ENCODE measurements at regions not wholly inside any gene's neighbourhood (a gene's known extent, or its start where the extent isn't known, plus 50 kb on each side); places are given as distances from the start of the nearest gene placed in this dataset.

GRCh38 chr2:238972146-238972445, 124.2 kb downstream of the TWIST2 start:
- TF ChIP-seq, protein P1, sequence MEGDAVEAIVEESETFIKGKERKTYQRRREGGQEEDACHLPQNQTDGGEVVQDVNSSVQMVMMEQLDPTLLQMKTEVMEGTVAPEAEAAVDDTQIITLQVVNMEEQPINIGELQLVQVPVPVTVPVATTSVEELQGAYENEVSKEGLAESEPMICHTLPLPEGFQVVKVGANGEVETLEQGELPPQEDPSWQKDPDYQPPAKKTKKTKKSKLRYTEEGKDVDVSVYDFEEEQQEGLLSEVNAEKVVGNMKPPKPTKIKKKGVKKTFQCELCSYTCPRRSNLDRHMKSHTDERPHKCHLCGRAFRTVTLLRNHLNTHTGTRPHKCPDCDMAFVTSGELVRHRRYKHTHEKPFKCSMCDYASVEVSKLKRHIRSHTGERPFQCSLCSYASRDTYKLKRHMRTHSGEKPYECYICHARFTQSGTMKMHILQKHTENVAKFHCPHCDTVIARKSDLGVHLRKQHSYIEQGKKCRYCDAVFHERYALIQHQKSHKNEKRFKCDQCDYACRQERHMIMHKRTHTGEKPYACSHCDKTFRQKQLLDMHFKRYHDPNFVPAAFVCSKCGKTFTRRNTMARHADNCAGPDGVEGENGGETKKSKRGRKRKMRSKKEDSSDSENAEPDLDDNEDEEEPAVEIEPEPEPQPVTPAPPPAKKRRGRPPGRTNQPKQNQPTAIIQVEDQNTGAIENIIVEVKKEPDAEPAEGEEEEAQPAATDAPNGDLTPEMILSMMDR (IDR thresholded peaks at IDR 0.05; ENCODE audit: control insufficient read depth, insufficient read depth, low read depth, low read length, missing control alignments): no peak
- DNase-seq (ENCODE audit: low read depth): no peak
- no peak overlapping the region for H3K4me3 ChIP-seq (ENCODE audit: control insufficient read depth, low read depth, low read length)

DNA sequence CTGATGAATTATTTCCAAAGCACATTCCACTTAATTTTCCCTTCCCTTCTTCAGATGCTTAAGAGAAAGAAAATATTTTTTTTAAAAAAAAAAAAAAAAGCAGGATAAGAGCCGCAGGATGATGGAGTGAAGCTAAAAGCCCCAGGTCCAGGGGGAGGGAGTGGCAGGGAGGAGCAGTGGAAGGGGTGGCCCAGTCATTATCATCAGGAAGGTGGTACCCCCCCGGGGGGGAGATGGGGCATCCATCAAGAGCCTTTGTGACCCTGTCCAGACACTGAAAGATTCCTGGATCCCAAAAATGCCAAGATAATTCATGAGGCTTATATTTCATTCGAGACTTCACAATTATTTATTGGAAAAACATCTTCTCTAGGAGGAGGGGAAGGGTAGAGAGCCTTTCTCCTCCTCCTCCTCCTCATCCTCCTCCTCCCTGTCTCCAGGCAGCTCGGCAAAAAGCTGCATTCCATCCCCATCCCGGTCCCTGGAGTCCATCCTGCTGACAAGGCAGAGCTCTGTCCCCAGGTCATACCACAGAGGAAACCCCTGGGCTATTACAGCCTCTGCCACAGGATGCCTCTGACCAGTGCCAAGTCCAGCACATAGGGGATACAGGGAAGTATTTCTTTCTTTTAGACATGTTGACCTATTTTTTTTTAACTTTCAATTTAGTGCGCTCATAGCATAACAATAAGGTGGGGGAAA, 125.3 kb downstream of the TWIST2 start:
- TF ChIP-seq, protein P1 (IDR thresholded peaks at IDR 0.05; ENCODE audit: control insufficient read depth, insufficient read depth, low read depth, low read length, missing control alignments): no peak
- no peak overlapping the region for H3K4me3 ChIP-seq (ENCODE audit: control insufficient read depth, low read depth, low read length)

GRCh38 chr2:238974081-238974480, 126.2 kb downstream of the TWIST2 start:
- no peak for DNase-seq (ENCODE audit: low read depth)
- TF ChIP-seq, protein P1 (IDR thresholded peaks at IDR 0.05; ENCODE audit: control insufficient read depth, insufficient read depth, low read depth, low read length, missing control alignments): no peak
- no peak overlapping the region for H3K4me3 ChIP-seq (ENCODE audit: control insufficient read depth, low read depth, low read length)

More for the DNA sequence above, 125.3 kb downstream of the TWIST2 start:
- DNase-seq (ENCODE audit: low read depth): no peak

DNA sequence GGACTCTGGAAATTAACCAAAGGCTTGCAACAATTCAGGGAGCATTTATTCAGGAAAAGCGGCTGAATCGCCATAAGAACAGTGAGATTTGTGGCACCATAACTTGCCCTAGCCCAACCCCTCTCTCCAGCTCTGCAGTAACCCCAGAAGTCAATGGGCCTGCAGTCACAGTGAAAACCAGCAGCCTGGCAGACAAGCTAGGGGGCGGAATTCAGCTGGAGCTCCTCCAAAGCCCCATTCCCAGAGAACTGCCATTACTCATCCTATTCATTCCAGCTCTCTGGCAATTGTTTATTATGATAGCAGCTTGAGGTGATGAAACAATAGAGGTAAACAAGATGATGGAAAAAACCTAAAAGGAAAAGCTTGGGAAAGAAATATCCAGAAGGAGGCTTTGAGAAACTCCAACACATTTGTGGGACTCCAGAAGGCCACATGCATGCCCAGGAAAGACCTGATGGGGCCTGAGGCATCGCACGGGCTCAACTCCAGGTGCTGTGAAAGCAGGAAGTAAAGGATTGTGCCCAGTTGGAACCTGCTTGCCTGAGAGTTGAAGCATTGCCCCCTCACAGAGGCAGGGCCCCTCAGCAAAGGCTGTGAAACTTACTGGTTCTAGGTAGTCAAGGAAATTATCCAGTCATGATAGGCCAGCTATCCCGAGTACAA, 126.7 kb downstream of the TWIST2 start:
- TF ChIP-seq, protein P1 (IDR thresholded peaks at IDR 0.05; ENCODE audit: control insufficient read depth, insufficient read depth, low read depth, low read length, missing control alignments): peak; percentile 68
- DNase-seq (ENCODE audit: low read depth): peak; percentile 82
- H3K4me3 ChIP-seq (ENCODE audit: control insufficient read depth, low read depth, low read length): no peak overlapping the region

DNA sequence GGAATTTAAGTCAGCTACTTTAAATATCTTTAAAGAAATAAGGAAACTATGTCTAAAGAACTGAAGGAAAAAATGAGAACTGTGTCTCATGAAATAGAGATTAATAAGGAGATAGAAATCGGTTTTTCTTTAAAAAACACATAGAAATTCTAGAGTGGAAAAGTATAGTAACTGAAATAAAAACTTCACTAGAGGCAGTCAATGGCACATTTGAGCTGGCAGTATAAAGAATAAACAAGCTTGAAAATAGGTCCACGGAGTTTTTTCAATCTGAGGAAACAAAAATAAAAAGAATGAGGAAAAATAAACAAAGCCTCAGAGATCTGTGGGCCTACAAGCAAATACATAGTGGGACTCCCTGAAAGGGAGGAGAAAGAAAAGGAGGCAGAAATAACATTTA, 127.5 kb downstream of the TWIST2 start:
- no peak overlapping the region for H3K4me3 ChIP-seq (ENCODE audit: control insufficient read depth, low read depth, low read length)
- DNase-seq (ENCODE audit: low read depth): no peak
- TF ChIP-seq, protein P1 (IDR thresholded peaks at IDR 0.05; ENCODE audit: control insufficient read depth, insufficient read depth, low read depth, low read length, missing control alignments): no peak

DNA sequence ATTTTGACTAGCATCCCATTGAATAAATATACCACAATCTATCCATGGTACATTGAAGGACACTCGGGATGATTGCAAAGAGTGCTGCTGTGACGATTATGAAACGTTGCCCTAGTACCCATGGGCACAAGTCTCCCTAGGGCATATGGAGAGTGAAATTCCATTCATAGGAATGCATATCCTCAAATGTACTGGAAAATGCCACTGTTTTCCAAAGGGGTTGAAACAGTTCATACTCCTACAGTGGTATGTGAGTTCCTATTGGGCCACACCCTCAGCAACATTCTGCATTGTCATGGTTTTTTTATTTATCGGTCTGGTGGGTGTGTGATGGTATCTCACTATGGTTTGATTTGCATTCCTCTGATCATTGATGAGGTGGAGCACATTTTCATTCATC, 130.6 kb downstream of the TWIST2 start:
- DNase-seq (ENCODE audit: low read depth): no peak
- no peak overlapping the region for H3K4me3 ChIP-seq (ENCODE audit: control insufficient read depth, low read depth, low read length)
- TF ChIP-seq, protein P1 (IDR thresholded peaks at IDR 0.05; ENCODE audit: control insufficient read depth, insufficient read depth, low read depth, low read length, missing control alignments): no peak

All from AG09309 (cell line).